Stimulated activated CD4-positive, alpha-beta T cell treated with anti-CD3 and anti-CD28 coated beads, Interleukin-15, amount 100 ng/mL, for 48 hours (primary cell): ENCODE measurements at regions not wholly inside any gene's neighbourhood (a gene's known extent, or its start where the extent isn't known, plus 50 kb on each side); places are given as distances from the start of the nearest gene placed in this dataset.

Experiments used
- DNase-seq, 2 donors: peaks; one replicate each; pipeline ENCODE4 v3.0.0-alpha.2; 2020; ENCODE audit warnings: low read depth in 2 of 2

DNA sequence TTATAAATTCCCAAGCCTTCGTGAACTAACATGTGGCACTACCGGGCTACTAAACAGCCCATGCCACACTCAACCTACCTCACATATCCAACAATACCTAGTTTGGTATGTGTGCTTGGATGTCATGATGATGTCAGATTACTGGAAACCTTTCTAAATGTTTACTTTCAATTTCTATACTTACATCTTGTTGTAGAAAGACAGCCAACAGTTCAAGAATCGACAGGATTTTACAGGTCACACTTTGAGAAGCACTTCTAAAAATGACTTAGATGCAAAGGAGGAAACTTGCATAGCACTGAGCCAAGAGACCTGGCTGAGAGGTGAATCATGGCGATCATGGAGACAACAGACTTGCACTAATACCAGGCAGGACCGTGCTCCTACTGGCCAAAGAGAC is 209.9 kb downstream of the COL4A1 start:
- DNase-seq, result no peak

DNA sequence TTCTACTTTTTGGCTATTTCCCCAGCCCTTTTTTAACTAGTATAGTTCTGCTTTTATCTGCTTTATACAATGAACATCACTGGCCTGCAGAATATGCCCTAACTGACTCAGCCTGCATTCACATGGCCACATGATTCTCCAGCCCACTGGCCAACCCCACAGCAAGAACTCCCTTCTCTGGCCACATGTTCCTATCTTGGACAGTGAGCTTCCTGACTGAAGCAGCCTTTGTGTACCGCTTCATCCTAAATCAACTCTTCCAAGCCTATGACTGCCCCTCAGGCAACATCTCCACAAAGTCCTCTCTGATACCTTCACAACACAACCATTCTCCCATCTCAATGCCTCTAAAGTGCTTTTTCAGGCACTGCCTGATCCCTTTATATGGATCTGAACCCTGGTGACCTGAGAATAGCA is 214.1 kb downstream of the COL4A1 start:
- no peak for DNase-seq

DNA sequence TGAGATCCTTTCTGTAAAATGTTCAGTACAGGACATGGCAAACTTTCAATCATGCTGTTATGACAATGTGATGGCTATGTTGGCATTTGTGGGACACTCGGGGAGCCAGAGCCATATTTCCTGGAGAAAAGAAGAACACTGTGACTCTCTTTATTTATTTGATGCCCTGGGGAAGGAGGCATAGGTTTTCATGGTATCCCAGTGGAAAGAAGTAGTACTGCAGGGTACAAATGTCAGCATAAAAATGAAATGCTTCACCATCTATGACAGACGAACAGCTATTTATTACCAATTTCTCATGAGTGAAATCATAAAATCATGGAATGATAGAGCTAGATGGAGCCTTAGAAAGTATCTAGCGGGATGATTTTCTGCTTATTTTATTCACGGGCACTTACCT is 217.1 kb downstream of the COL4A1 start:
- DNase-seq, result no peak

DNA sequence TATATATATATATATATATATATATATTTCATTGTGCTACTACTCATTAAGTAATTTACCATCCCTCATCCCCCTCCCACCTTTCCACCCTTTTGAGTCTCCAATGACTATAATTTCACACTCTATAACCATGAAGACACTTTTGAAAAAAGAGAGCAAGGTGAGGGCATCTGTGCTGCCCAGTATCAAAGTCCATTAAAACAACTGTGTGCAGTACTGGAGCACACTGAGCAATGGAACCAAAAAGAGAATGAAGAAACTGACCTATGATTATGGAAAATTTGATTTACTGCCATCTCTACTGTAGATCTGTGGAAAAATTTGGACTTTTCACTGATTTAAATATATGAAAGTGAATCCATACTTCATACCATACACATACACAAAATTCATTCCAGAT is 217.9 kb downstream of the COL4A1 start:
- DNase-seq, result no peak

DNA sequence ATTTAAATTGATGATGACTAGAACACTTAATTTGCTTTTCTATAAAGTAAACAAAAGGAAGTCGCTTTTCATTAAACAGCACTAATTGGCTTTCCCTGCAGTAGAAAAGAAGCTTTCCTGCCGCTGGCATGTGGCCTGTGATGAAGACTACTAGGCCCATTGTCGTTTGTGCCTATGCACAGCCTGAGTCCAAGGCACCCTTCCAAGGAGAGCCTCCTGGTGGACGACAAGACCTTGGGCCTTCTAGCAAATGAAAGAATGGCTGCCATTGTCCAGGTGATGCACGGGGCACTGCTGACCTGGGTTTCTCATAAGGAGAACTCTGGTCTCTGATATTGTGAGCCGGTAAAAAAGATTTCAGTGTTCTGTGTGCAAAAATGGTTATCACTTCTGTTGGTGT is 233.0 kb downstream of the COL4A1 start:
- DNase-seq, result no peak

DNA sequence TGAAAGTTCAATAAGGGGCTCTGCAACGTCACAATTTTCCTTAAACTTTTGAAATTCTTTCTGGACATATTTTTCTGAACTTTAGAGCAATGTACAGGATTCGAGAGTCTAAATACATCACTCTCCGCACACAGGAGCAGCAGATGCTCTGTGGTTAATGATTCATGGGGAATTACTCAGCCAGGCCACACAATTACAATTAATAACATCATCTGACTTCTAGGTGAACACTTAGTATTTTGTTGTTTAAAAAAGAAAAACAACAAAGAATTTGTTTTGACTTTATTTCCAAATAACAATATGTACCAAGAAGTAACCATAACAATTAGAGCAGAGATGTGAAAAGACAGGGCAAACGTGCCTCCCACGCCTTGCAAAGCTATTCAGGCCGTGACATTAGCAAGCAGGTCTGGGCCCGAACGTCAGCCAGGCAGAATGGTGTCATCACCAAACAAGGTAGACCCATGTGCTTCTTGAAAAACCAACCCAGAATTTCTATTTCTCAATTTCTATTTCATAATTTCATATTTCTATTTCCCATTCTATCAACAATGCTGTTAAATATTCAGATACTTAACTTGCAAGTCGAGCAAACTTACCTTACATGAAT is 236.3 kb downstream of the COL4A1 start:
- DNase-seq, result no peak

DNA sequence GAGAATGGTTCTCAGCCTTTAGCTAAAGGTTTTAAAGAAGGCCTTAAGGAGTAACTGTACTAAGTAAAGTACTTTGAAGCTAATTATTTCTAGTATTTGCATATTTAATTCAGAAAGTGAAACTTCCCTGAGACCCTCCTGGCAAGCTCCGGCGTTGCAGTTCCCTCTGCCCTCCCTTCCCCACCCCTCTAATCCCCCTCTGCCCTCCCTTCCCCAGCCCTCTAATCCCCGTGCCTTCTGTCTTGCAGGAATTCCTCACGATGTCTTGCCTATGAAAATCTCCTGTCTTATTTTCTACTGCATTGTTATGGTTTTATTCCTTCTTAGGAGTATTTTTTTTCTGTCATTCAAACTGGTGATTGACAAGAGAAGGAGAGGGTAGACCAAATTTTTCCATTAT is 236.9 kb downstream of the COL4A1 start:
- DNase-seq, result no peak

DNA sequence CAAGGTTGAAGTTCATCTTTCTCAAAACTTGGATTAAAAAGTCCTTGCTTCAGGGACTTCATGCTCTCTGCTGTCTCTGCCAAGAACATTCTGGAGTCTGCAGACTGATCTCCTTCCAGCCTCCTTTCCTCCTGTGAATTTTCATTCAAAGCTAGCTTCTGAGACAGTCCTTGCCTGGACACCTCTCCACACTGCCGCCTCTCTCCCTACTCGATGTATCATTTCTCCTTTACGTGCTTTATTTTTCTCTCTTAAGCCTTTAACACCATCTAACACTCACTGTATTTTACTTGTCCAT is 238.8 kb downstream of the COL4A1 start:
- DNase-seq, result no peak

DNA sequence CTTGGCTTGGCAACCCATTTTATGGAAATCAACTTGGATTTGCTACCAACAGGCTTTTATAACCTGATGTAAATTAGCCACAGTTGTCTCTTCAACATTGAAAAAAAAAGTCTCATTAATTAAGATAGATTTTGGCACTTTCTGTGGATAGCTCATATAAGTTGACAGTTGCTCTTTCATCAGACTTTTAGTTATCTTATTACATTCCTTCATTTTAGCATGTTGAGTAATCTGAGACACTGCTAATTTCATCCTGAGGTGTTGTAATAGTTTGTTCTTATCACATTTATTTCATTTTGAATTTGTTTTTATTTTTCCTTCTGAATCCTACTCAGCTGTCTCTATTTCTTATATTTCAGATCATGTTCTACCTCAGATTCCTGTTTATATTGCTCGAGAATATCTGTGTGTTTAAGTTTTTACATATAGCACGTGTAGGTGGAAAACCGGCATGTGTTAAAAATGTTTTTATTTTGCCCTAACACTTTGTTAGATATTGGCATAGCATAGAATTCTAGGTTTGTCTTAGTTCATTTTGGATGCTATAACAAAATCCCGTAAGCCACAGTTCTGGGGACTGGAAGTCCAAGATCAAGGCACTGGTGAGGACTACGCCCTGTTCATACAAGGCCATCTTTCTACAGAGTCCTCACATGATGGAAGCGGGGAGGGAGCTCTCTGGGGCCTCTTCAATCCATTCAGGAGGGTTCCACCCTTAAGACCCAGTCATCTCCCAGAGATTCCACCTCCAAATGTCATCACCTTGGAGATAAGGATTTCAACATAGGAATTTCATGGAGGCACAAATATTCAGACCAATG is 239.4 kb downstream of the COL4A1 start:
- DNase-seq, result no peak

DNA sequence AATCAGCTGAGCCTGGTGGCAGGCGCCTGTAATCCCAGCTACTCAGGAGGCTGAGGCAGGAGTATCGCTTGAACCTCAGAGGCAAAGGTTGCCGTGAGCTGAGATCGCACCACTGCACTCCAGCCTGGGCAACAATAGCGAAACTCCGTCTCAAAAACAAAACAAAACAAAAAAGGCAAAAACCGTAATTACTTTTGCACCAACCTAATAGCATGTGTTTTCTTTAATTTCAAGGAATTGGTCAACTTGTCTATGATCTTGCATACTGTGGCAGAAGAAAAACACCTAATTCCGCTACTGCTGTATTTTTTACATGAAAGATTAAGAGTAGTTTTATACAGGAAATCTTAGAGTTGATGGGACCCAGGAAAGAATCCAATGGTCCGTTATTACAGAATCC is 241.2 kb downstream of the COL4A1 start:
- no peak for DNase-seq

DNA sequence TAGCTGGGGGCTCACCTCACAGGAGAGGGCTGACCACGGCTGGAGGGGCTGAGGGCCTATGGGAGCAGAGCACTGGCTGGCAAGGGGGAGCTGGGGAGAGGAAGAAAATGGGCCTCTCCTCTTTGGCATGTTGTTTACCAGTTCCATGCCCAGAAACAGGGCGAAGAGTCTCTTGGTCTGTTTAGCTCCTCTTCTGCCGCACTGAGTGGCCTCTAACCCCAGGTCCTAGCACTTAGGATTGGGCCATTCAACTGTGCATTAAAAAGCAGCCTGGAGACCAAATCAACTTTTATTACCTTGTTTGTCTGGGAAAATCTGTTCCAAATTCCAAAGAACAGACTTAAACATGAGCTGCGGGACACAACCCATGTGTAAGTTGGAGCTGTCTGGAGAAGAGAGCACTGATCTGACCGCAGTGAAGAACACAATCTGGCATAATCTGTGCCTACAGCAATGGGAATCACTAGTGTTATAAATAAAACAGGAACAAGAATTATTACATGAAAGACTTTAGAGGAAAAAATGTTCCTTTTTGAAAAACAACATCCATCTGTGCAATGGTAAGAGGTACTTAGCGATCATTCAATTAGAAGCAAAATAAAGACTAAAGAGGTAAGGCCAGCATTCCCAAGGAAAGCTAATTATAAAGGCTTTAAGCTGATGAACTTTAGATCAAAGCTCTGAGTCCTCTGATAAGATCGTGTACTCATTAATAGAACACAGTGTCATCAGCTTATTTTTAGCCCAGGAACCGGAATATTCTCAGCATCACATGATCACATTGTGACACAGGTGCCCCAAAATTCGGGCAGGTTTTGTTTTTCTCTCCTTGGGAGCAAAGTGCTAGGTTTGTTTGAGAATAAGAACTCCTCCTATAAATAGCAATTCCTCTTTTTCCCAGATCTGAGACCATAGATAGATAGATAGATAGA is 243.2 kb downstream of the COL4A1 start:
- DNase-seq, result no peak

DNA sequence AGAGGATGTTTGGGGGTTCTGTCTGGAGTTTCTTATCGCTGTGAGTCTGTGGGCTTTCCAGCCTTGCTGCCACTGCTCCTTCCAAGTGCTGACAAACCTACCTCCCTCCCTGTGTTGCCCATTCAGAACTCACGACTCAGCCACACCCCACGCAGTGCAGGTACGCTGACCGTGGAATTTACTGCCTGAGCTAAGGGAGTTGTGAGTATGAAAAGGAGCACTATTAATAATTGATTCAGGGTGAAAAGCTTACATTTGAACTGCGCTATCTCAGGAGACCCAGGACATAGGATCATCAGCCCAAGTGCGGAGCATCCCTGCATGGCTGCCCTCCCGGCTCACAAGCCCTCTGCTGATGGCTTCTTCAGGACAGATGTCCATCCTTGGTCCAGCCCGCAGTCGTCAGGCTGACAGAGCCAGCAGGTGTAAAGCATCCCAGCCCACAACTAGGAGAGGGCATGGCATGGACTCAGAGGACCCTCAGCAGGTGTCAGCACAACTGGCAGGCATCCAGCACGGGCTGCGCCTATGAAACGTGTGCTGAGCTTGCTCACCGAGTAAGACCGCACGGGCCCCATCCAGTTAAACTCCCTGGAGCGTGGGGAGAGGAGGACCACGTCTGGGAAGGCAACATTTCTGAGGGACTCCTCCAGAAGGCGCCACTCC is 244.0 kb downstream of the COL4A1 start:
- DNase-seq, result no peak

DNA sequence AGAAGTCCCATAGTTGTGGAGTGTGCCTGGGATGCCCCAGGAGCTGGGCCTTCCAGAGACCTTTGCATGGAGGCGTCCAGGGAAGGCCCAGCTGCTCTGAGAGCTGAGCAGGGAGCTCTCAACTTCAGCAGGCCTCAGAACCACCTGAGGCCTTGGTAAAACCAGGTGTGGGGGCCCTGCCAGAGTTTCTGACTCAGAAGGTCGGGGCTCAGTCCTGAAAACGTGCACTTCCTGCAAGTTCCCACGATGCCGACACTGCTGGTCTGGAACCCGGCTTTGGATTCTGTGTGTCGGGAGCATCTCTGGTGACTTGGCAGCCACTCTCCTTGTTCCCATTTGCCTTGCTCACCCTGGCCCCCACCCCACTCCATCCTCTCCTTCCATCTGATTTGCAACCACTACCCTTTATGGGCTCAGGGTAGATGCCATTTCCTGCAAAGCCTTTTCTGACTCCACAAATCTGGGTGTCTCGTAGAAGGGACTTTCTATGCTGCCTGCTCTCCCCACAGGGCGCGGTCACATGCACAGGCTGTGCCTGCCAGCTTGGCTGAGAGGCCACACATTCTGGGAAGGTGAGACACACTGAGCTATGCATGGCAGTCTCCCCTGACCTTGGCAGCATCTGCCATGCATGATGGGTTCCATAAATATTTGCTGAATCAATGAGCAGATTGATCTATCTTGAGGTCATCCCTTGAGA is 244.7 kb downstream of the COL4A1 start:
- DNase-seq, result no peak

DNA sequence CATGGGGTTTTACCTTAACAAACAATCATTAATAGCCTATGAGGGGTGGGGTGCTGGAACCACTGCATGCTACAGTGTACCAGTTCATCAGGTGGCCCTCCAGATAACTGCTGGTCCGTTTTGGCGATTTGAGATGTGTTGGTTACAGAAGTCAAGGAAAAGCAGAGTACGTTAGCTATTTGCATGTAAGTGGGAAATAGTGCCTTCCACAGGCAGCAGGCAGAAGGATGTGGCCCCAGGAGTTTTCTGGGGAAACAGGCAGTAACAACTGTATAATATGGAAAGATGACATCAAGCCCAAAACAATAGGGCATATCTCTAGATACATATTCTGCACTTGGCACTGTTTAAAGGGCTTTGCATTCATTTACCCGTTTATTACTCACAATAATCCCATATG is 245.7 kb downstream of the COL4A1 start:
- no peak for DNase-seq

DNA sequence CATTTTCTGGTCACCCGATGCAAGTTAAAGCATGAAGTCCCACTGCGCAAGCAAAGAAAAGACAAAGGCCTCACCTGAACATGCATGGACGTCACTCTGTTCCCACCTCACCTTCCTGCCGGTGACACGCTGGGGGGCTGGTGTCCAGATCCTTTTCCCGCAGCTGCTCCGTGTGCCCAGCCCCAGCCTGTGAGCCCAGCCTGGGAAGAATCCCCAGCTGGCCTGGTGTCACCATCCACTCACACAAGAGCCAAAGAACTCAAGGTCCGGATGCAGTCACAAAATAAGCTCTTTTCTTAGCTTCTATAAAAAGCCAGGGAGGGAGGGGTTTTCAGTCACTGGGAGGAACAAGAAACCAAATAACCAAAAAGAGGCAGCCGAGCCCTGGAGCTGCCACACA is 249.9 kb downstream of the COL4A1 start:
- no peak for DNase-seq

DNA sequence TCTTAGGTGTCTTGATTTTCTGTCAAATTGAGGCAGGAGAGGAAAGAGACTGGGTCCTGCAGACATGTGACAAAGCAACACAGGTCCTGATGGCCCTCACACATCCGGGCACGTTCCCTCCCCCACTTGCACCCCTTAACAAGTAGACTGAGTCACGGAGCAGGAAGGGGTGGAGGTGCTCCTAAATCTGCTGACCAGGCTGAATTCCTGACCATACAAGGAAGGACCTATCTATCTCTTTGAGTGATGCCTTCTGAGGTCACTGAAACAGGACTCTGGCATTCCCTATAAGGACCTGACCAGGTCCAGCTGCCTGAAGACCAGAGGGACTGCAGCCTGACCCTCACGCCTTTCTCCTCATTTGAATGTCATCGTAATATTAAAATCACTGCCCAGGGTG is 250.3 kb downstream of the COL4A1 start:
- DNase-seq, result no peak

DNA sequence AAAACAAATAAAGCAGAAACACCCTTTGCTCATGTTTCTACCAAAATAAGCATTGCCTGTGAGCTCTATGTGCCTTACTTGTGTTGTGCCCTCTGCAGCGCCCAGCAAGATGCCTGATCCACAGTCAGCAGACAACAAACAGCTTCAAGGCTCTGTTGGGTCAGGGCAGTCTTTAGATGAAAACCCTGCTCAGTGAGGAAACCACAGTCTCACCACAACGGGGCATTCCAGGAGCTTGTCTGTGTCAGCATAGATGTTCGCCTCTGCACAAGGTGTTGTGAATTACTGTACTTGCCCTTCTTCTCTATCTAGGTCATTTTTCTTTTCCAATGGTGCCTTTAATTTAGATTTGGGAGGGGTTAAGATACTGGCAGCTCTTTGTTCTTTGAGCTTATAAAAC is 251.9 kb downstream of the COL4A1 start:
- no peak for DNase-seq

DNA sequence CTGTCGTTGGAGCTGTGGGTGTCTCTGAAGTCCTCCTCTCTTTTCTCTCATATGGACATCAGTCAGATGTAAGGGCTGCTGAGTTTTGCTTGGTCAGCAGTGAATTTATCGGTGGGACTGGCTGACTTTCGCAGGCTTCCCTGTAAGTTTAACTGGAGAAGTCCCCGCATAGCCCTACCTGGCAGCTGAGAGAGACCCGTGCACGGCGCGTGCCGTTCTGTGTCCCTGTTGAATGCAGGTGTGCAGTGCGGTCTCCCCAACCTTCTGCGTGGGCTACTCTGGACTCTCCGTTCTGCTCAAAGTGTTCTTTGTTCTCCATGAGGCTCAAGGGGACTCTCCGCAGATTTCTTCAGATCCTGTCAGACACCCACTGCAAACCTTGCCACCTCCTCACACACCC is 252.9 kb downstream of the COL4A1 start:
- DNase-seq, result no peak

DNA sequence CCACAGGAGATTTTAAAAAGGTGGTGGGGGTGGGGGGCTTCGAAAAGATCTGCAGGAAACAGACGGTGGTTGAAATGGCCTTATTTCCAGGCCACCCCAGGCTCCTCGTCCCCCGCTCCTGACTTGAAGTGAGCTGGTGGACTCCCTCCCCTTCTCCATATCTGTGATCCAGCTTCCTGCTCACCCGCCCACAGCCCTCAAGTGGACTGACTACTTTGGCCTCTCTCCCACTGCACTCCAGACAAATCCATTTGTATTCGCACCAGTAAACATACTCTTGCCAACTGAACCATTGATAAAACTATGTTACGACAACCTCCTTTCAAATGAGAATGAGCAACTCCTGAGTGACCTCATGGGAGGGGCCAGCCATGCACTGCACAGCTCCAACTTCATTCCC is 259.5 kb downstream of the COL4A1 start:
- DNase-seq, result no peak

DNA sequence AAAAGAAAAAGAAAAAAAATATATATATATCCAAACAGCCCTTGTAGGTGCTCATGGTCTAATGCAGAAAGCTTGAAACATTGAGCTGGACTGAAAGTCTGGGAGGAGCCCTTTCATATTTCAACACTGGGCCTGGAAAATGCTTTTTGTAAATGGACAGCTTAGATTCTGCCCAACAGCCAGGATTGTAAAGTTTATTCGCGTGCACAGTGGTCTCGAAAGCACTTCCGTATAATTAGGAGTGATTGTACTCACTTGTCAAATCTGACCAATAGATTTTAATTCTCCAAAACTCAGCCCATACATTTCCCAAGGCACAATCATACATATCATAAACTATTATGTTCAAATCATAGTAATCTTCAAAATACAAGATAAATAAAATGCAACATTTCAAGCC is 260.1 kb downstream of the COL4A1 start:
- no peak for DNase-seq

DNA sequence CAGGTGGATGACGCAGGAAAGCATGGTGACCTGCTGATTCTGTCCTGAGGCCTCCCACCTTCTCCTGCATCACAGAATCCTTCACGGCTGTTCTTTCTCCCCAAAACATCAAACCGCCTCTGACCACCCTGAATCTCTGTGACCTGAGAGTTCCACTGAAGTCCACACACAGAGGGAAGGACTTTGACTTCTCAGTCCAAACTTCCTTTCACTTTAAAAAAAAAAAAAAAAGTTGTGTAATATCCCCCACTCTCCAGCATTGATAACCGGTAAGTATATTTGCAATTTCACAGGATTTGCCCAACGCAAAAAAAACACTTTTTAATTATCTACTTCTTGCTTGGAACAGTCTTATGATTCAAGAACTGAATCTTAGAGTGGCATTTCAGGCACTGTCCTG is 259.5 kb upstream of the IRS2 start:
- DNase-seq, result no peak

DNA sequence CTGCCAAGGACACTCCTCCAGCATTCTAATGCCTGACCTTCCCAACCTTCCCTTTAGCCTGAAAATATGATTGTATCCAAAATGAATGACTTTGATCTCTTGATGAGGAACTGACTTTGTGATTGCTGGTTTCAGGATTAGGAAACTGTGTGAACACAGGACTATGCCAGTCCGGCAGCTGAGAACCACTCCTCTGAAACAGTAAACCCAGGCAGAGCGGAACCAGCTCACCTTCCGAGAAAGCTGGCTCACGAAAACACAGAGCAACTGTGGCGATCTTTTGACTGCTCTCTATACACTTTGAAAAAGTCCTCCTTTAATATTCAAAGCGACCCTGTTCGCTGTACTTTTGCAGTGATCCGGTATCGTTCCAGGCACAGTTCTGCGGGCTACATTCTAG is 258.8 kb upstream of the IRS2 start:
- no peak for DNase-seq
